ENCODE measurements at regions not wholly inside any gene's neighbourhood (a gene's known extent, or its start where the extent isn't known, plus 50 kb on each side); places are given as distances from the start of the nearest gene placed in this dataset.

DNA sequence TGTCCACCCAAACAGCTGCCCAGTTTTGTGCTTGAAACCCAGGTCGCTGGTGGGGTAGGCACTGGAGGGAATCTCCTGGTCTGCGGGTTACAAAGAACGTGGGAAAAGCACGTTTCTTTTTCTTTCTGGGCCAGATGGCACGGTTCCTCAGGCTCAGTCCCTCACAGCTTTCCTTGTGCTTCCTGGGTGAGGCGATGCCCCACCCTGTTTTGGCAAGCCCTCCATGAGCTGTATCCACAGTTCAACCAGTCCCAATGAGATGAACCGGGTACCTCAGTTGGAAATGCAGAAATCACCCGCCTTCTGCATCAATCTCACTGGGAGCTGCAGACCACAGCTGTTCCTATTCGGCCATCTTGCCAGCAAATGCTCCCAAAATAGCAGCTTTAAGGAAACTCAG, 51.4 kb upstream of the TMTC2 start:
- Histone ChIP-seq H3K36me3 (ENCODE audit: low read depth, missing control alignments) (no peaks in the 10 kb centered on the region), H3K27me3 (no peaks in the 10 kb centered on the region), H3K4me1 (no peaks in the 10 kb centered on the region), H3K9me3 (no peaks in the 10 kb centered on the region), H3K4me3 (no peak overlapping the region), H3K27ac (no peak overlapping the region)
- 84 to 88% methylated on average over 9 of the region's 9 CpGs for WGBS, 2 donors
- no peak for DNase-seq
- no peak for TF ChIP-seq POLR2A (IDR thresholded peaks at IDR 0.05)
- intact Hi-C loops (cut with DNase I; ENCODE audit: low total_unique reads), result no loop called here
